ENCODE measurements at regions not wholly inside any gene's neighbourhood (a gene's known extent, or its start where the extent isn't known, plus 50 kb on each side); places are given as distances from the start of the nearest gene placed in this dataset.

GRCh38 chr2:228344531-228344930 lies 163.0 kb upstream of the SPHKAP start:
- no peak for TF ChIP-seq EZH2 (IDR thresholded peaks at IDR 0.05; ENCODE audit: borderline replicate concordance)
- TF ChIP-seq CTCF (IDR thresholded peaks at IDR 0.05; ENCODE audit: poor library complexity), result no peak
- TF ChIP-seq EZH2phosphoT487 (IDR thresholded peaks at IDR 0.05; ENCODE audit: low read depth, severe bottlenecking, unreplicated experiment), result no peak
- H3K4me1 ChIP-seq (ENCODE audit: insufficient read depth), result no peaks in the 10 kb centered on the region
- H3K9me3 ChIP-seq (ENCODE audit: low read depth), result no peaks in the 10 kb centered on the region

GRCh38 chr2:228339525-228339924 lies 158.0 kb upstream of the SPHKAP start:
- Histone ChIP-seq H3K4me2 (no peak overlapping the region), H2AFZ (no peak overlapping the region), H4K20me1 (ENCODE audit: insufficient read depth, poor library complexity, severe bottlenecking) (no peaks in the 10 kb centered on the region), H3K4me3 (no peak overlapping the region), H3K9me2 (replicated peaks; ENCODE audit: insufficient read depth) (no peaks in the 10 kb centered on the region), H3K79me2 (no peaks in the 10 kb centered on the region), H3K36me3 (replicated peaks; ENCODE audit: insufficient read depth, low read depth) (no peaks in the 10 kb centered on the region), H3K4me1 (ENCODE audit: insufficient read depth) (no peaks in the 10 kb centered on the region), H3K9me3 (ENCODE audit: low read depth) (no peaks in the 10 kb centered on the region), H3K27ac (no peak overlapping the region), H3K27me3 (no peaks in the 10 kb centered on the region)
- no peak for DNase-seq (ENCODE audit: low spot score)
- no peak for TF ChIP-seq EZH2 (IDR thresholded peaks at IDR 0.05; ENCODE audit: borderline replicate concordance)
- TF ChIP-seq EZH2phosphoT487 (IDR thresholded peaks at IDR 0.05; ENCODE audit: low read depth, severe bottlenecking, unreplicated experiment), result no peak
- no peak for TF ChIP-seq CTCF (IDR thresholded peaks at IDR 0.05; ENCODE audit: poor library complexity)

More at GRCh38 chr2:228344531-228344930, 163.0 kb upstream of the SPHKAP start:
- Histone ChIP-seq H3K4me3 (no peak overlapping the region), H3K9me2 (replicated peaks; ENCODE audit: insufficient read depth) (no peaks in the 10 kb centered on the region), H3K27me3 (no peaks in the 10 kb centered on the region), H3K79me2 (no peaks in the 10 kb centered on the region), H3K27ac (no peak overlapping the region), H2AFZ (no peak overlapping the region), H4K20me1 (ENCODE audit: insufficient read depth, poor library complexity, severe bottlenecking) (no peaks in the 10 kb centered on the region), H3K4me2 (no peak overlapping the region), H3K36me3 (replicated peaks; ENCODE audit: insufficient read depth, low read depth) (no peaks in the 10 kb centered on the region)
- no peak for DNase-seq (ENCODE audit: low spot score)
- WGBS (ENCODE audit: low lambda C conversion rate, missing lambda C conversion rate), result 70% methylated on average over 2 of the region's 2 CpGs

- Histone ChIP-seq H2AFZ (no peak overlapping the region), H3K4me3 (no peak overlapping the region), H3K27ac (no peak overlapping the region), H3K36me3 (replicated peaks; ENCODE audit: insufficient read depth, low read depth) (no peaks in the 10 kb centered on the region), H4K20me1 (ENCODE audit: insufficient read depth, poor library complexity, severe bottlenecking) (no peaks in the 10 kb centered on the region), H3K27me3 (no peaks in the 10 kb centered on the region), H3K79me2 (no peaks in the 10 kb centered on the region), H3K4me1 (ENCODE audit: insufficient read depth) (no peaks in the 10 kb centered on the region), H3K9me3 (ENCODE audit: low read depth) (no peaks in the 10 kb centered on the region), H3K4me2 (no peak overlapping the region), H3K9me2 (replicated peaks; ENCODE audit: insufficient read depth) (no peaks in the 10 kb centered on the region)
- WGBS (ENCODE audit: low lambda C conversion rate, missing lambda C conversion rate), result 83% methylated on average over 2 of the region's 2 CpGs
- TF ChIP-seq EZH2 (IDR thresholded peaks at IDR 0.05; ENCODE audit: borderline replicate concordance), result no peak
- no peak for TF ChIP-seq EZH2phosphoT487 (IDR thresholded peaks at IDR 0.05; ENCODE audit: low read depth, severe bottlenecking, unreplicated experiment)
- no peak for TF ChIP-seq CTCF (IDR thresholded peaks at IDR 0.05; ENCODE audit: poor library complexity)
- no peak for DNase-seq (ENCODE audit: low spot score)
Observed at GRCh38 chr2:228334180-228334579, 152.7 kb upstream of the SPHKAP start.

GRCh38 chr2:228329282-228329681 lies 147.8 kb upstream of the SPHKAP start:
- Histone ChIP-seq H2AFZ (no peak overlapping the region), H3K4me1 (ENCODE audit: insufficient read depth) (no peaks in the 10 kb centered on the region), H3K9me2 (replicated peaks; ENCODE audit: insufficient read depth) (no peaks in the 10 kb centered on the region), H3K9me3 (ENCODE audit: low read depth) (no peaks in the 10 kb centered on the region), H3K27me3 (no peaks in the 10 kb centered on the region), H3K36me3 (replicated peaks; ENCODE audit: insufficient read depth, low read depth) (no peaks in the 10 kb centered on the region), H4K20me1 (ENCODE audit: insufficient read depth, poor library complexity, severe bottlenecking) (no peaks in the 10 kb centered on the region), H3K4me2 (no peak overlapping the region), H3K27ac (no peak overlapping the region), H3K79me2 (no peaks in the 10 kb centered on the region), H3K4me3 (no peak overlapping the region)
- 94% methylated on average over 5 of the region's 5 CpGs for WGBS (ENCODE audit: low lambda C conversion rate, missing lambda C conversion rate)
- TF ChIP-seq EZH2 (IDR thresholded peaks at IDR 0.05; ENCODE audit: borderline replicate concordance) (no peak), EZH2phosphoT487 (IDR thresholded peaks at IDR 0.05; ENCODE audit: low read depth, severe bottlenecking, unreplicated experiment) (no peak), CTCF (IDR thresholded peaks at IDR 0.05; ENCODE audit: poor library complexity) (no peak)
- DNase-seq (ENCODE audit: low spot score), result no peak
